Calu3 (cell line): ENCODE measurements at regions not wholly inside any gene's neighbourhood (a gene's known extent, or its start where the extent isn't known, plus 50 kb on each side); places are given as distances from the start of the nearest gene placed in this dataset.
"Not testable (repeated sequence)": the region's sequence is repeated elsewhere in the genome, so short reads cannot be mapped to it uniquely, and the experiment has no call there.

Source experiments
- BruUV-seq: library from RNA; stranded (reverse); fragments of 400-500 nt; replicated peaks from 2 replicates; lab custom pipeline; 2021; lab: Mats Ljungman, UMichigan
- CTCF ChIA-PET: fragments of 300-600 bp; sonication (Branson Sonifier 250); formaldehyde crosslinking; loops from one replicate; lab custom pipeline; 2022; ENCODE audit warnings: antibody characterized with exemption; lab: Charles Lee
- DNase-seq: peaks from one replicate; pipeline ENCODE4 v3.0.0; 2022
- H3K27ac Mint-ChIP-seq: one replicate; pipeline ENCODE4 v1.8.0; 2022; ENCODE audit warnings: mixed read lengths; ENCODE audit not compliant: unreplicated experiment
- H3K27me3 Mint-ChIP-seq: one replicate; pipeline ENCODE4 v1.8.0; 2022; ENCODE audit warnings: mixed read lengths; ENCODE audit not compliant: unreplicated experiment
- H3K36me3 Mint-ChIP-seq: one replicate; pipeline ENCODE4 v1.8.0; 2022; ENCODE audit warnings: mild to moderate bottlenecking, moderate library complexity, mixed read lengths; ENCODE audit not compliant: insufficient read depth, unreplicated experiment
- H3K4me1 Mint-ChIP-seq: one replicate; pipeline ENCODE4 v1.8.0; 2022; ENCODE audit warnings: mild to moderate bottlenecking, low read depth, mixed read lengths; ENCODE audit not compliant: unreplicated experiment
- H3K4me3 Mint-ChIP-seq: one replicate; pipeline ENCODE4 v1.8.0; 2022; ENCODE audit warnings: mild to moderate bottlenecking, low read depth, moderate library complexity, mixed read lengths; ENCODE audit not compliant: unreplicated experiment
- H3K9me3 Mint-ChIP-seq: one replicate; pipeline ENCODE4 v1.8.0; 2022; ENCODE audit warnings: low read depth, mixed read lengths; ENCODE audit not compliant: unreplicated experiment
- CTCF ChIP-seq: fragments of 200-600 bp; IDR thresholded peaks from one replicate; pipeline ENCODE4 v1.8.0; 2022; ENCODE audit warnings: antibody characterized with exemption; ENCODE audit not compliant: unreplicated experiment
- intact Hi-C: fragments of 100-400 bp; cut with micrococcal nuclease; formaldehyde crosslinking; loops from one replicate; pipeline ENCODE4 v1.10.0; 2022; ENCODE audit not compliant: unreplicated experiment

GRCh38 chr7:48839108-48839507, 85.2 kb upstream of the CDC14C start:
- H3K27ac Mint-ChIP-seq = no peak overlapping the region
- CTCF ChIA-PET = no interaction called here
- TF ChIP-seq CTCF = no peak
- no peak overlapping the region for H3K4me3 Mint-ChIP-seq
- DNase-seq = no peak
- BruUV-seq = no TSS peak
- no peaks in the 10 kb centered on the region for H3K27me3 Mint-ChIP-seq
- no peaks in the 10 kb centered on the region for H3K4me1 Mint-ChIP-seq
- H3K9me3 Mint-ChIP-seq = no peaks in the 10 kb centered on the region
- intact Hi-C loops = no loop called here
- no peaks in the 10 kb centered on the region for H3K36me3 Mint-ChIP-seq

- H3K9me3 Mint-ChIP-seq = peaks cover 2% of the 10 kb centered on the region
- no peak overlapping the region for H3K27ac Mint-ChIP-seq
- CTCF ChIA-PET = no interaction called here
- BruUV-seq = no TSS peak
- no peak for DNase-seq
- no peaks in the 10 kb centered on the region for H3K36me3 Mint-ChIP-seq
- no peaks in the 10 kb centered on the region for H3K27me3 Mint-ChIP-seq
- H3K4me1 Mint-ChIP-seq = no peaks in the 10 kb centered on the region
- no peak for TF ChIP-seq CTCF
- intact Hi-C loops = no loop called here
- H3K4me3 Mint-ChIP-seq = no peak overlapping the region
Measured at GRCh38 chr7:48841739-48842138, 82.6 kb upstream of the CDC14C start.

- Mint-ChIP-seq H3K4me1 (no peaks in the 10 kb centered on the region), H3K9me3 (peaks cover 2% of the 10 kb centered on the region), H3K27me3 (no peaks in the 10 kb centered on the region), H3K4me3 (no peak overlapping the region), H3K27ac (no peak overlapping the region), H3K36me3 (no peaks in the 10 kb centered on the region)
- CTCF ChIA-PET = no interaction called here
- TF ChIP-seq CTCF = no peak
- intact Hi-C loops = no loop called here
- BruUV-seq = no TSS peak
- DNase-seq = no peak
Measured at GRCh38 chr7:48847917-48848316, 76.4 kb upstream of the CDC14C start.

GRCh38 chr7:48860447-48860846, 63.9 kb upstream of the CDC14C start:
- DNase-seq, H3K4me3 Mint-ChIP-seq, H3K9me3 Mint-ChIP-seq, H3K27ac Mint-ChIP-seq, CTCF ChIA-PET, BruUV-seq, H3K27me3 Mint-ChIP-seq, H3K36me3 Mint-ChIP-seq, H3K4me1 Mint-ChIP-seq, intact Hi-C loops: not testable (repeated sequence)

- Mint-ChIP-seq H3K4me3 (no peak overlapping the region), H3K27me3 (no peaks in the 10 kb centered on the region), H3K27ac (no peak overlapping the region), H3K36me3 (no peaks in the 10 kb centered on the region), H3K4me1 (peaks cover 6% of the 10 kb centered on the region), H3K9me3 (peaks cover 2% of the 10 kb centered on the region)
- no peak for TF ChIP-seq CTCF
- intact Hi-C loops = no loop called here
- DNase-seq = no peak
- CTCF ChIA-PET = no interaction called here
- no TSS peak for BruUV-seq
Measured at GRCh38 chr7:48868916-48869315, 55.4 kb upstream of the CDC14C start.
